Hematopoietic multipotent progenitor cell treated with erythropoietin and hydrocortisone succinate and interleukin-3 and kit ligand, for 6 days (in vitro differentiated cells): ENCODE measurements at regions not wholly inside any gene's neighbourhood (a gene's known extent, or its start where the extent isn't known, plus 50 kb on each side); places are given as distances from the start of the nearest gene placed in this dataset.

Source experiments
- DNase-seq: peaks from one replicate; pipeline ENCODE4 v3.0.0-alpha.2; 2015

DNA sequence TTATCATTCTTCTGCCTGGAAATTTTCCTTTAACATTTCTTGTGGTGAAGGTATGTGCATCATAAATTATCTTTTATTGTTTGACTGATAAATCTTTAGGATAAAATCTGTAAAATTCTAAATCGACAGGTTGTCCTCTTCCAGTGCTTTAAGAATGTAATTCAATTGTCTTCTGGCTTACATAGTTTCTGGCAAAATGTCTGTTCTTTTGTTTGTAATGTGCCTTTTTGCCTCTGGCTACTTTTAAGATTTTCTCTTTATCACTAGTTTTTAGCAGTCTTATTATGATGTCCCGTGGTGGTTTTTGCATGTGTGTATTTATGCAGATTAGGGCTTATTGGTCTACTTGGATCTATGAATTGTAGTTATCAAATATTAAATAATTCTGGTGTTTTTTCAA, 203.6 kb upstream of the COPS8 start:
- no peak for DNase-seq

DNA sequence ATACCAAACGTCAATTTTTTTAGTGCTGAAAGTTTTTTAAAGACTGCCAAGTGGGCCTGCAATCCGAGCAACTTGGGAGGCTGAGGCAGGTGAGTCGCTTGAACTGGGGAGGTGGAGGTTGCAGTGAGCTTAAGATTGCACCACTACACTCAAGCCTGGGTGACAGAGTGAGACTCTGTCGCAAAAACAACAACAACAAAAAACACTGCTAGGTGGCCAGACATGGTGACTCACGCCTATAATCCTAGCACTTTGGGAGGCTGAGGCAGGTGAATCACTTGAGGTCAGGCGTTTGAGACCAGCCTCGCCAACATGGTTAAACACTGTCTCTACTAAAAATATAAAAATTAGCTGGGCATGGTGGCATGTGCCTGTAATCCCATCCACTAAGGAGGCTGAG, 202.8 kb upstream of the COPS8 start:
- no peak for DNase-seq

DNA sequence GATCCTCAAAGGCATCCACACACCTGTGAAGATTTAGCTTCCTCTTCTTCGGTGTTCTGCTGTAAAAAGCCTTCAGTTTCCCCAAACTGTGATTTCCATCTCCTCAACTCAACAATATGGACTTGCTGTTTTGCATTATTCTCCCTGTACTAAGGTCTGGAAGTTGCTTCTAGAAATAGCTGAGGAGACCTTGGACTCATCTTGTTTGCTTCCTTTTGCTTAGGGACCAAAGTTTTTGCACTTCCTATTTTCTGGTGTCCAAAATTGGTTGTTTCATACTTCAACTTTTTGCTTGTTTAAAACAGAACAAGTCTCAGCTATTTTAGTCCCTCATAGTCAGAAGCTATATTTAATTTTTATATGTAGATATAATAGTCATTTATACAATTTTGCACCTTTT, 201.9 kb upstream of the COPS8 start:
- no peak for DNase-seq

DNA sequence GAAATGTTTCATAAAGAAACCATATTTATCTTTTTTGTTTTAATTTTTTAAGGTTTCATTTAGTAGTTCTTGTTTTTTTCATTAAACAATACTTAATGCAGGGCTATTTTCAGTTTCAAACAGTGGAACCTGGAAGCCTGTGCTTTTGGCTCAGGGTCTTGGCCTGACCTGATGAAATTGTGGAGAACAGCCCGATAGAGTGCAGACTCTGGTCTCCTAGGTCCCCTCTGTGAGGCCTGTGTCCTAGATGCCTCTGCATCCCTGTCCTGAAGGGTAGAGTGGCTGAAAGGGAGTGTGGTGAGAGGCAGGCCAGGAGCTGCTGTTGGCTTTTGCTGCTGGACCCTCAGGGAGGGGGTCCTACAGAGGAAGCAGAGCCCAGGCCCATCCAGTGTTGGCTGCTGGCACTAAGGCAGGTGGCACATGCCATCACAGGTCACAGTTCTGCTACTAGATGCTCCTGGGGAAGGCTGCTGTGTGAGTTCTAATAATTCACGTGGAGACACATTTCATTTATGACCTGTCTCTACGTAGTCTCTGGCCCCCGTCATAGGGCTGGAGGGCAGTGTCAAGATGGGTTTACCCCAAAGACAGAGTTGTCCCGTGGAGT, 201.0 kb upstream of the COPS8 start:
- DNase-seq = no peak

DNA sequence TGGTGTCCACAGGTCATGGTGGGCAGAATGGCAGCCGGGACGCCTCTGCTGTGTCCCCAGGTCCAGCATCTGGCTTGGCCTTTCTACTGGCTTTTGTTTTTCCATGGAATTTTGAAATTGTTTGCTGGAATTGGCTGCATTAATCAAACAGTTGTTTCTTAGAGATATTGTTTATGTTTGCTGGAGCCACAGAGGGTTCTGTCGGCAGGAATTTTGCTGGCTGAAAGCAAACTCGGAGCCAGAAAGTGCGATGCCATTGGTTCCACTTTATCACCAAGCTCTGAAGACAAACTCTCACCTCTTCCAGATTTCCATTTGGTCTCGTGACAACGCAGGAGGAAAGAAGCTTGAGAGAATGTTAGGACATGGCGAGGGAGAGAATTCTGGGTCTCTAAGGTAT, 199.2 kb upstream of the COPS8 start:
- DNase-seq = no peak

DNA sequence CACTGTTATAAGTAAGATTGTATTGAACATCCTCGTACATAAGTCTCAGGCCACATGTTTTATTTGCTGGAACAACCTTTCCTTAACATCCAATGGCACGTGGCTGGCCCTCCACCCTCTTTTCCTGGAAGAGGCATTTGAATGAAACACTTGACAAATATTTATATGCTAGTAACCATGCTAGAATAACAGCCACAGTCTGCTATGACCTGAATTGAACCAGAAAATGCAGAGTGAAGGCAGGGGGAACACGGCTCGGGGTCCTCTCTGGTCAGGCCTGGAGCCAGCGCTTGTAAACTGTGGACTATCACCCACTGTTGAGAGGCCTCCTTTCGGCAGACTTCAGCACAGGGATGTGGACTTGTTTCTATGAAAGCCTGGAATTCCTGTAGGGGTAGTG, 198.2 kb upstream of the COPS8 start:
- no peak for DNase-seq

DNA sequence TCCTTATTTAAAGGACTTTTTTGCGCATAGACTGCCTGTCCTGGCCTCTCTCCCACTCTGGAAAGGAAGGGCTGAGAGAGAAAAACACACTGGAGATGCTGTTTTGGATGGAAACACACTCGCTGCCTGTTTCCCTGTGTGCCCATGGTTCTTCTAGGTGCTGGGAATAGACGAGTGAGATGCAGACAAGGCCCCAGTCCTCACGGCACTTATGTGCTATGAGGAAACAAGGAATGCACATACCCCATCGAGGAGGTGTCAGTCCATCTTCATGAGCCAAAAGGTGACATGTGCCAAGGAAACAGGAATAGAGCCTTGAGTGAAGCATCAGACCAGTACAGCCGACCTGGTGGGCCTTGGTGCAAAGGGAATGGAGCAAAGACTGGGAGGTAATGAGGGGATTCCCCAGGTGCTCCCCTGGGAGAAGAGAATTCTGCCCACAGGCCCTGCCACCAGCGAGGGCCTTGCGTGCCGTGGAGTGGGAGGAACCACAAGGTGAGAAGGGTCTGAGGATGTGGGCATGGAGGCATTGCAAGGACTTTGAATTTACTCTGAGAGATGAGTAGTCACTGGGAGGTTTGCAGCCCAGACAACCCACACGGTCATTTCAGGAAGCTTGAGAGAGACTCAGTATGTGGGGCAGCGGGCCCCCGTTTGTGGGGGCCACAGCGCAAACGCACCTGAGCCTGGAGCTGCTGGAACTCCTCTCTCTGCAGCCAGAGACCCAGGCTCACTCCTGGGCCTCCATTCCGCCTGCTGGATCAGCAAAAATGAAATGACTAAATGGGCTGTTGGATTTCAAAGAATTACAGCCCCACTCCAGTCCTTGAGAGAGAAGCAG, 197.5 kb upstream of the COPS8 start:
- DNase-seq = no peak

DNA sequence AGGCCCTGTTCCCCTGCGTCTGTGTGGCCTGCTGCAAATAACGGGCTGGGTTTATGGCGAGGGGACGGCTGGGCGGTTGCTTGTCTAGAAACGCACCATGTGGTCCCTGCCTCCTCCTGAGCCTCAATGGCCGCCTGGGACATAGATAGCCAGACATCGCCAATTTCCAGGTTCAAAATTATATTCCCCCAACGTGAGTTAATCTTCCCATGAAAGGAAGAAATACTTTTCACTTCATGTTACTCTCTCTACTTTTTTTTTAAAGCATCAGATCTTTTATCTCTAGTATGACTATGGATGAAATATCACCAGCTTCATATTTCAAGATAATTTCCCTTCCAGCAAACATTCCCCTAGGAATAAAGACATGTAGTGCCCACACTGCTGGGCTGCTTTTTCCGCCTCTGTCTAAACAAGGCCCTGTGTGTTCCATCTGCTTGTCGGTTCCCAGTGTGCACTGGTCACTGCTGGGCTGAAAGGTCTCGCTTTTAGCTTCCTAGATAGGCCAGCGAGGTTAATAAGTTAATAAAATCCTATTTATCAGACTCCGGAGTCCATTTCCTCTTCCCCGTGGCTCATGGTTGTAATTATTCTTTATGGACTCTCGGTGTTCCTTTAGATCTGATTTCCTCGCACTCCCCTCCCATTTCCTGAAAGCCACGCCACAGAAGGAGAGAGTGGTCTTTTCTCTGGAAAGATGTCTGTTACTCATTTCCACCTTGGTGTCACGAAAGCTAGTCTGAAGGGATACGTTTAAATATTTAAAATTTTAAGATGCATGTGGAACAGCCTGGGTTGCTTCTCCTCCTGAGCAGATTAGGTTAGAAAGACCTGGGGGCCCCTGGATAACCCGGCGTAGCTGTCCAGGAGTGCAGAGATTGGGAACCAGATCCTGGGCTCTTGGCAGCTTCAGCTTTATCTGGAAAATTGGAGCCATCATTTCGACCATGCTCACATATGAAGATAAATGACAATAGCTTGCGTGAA, 196.6 kb upstream of the COPS8 start:
- no peak for DNase-seq

DNA sequence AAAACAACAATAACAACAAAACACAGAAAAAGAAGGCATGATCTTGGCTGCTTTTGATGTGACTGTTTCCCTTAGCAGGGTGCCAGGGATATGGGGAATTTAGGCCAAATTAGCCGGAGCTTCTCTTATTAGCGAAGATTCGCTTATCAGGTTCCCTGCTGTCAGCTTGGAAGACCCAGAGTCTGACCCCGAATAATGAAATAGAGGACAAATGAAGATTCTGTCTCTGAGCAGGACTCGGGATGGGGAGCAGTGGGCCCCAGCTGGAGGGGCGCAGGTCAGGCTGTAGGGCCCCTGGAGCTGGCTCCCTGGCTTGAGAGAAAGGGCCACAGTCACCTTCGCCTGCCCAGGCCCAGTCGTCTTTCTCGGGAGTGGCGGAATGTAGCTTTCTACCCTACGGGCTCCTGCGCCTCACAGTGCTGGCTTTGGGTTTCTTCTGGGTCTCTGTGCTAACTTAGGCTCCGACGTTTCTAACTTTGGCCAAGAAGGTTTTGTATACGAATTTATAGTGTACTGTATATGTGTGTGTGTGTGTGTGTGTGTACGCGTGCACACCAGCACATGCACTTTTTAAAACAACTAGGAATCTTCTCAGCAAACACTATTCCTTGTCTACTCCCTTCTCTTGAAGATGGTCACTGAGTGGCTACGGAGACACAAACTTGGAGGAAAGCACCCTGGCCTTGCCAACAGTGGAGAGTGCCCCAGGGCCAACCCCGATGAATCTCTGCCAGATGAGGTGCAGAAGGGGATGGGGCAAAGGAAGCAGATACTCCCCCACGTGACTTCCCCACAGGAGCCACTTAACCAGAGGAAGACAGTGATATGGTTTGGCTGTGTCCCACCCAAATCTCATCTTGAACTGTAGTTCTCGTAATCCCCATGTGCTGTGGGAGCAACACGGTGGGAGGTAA, 195.6 kb upstream of the COPS8 start:
- DNase-seq = no peak

DNA sequence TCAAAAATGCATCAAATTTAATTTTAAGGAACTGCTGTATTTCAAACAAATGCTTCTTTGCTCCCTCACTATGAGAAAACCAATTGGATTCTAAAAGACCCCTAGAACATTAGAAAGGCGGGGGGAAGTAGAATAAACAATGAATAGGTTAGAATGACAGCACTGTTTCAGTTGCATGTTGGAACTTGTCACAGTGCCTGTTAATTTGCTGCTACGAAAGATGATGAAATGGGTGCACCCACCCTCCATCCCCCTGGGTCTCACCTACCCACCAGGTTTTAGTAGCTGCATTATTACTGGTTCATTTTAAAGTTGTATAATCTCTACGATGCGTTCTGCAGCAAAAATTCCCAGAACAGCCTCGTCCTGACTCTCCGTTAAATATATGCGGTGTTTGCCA, 193.0 kb upstream of the COPS8 start:
- no peak for DNase-seq

DNA sequence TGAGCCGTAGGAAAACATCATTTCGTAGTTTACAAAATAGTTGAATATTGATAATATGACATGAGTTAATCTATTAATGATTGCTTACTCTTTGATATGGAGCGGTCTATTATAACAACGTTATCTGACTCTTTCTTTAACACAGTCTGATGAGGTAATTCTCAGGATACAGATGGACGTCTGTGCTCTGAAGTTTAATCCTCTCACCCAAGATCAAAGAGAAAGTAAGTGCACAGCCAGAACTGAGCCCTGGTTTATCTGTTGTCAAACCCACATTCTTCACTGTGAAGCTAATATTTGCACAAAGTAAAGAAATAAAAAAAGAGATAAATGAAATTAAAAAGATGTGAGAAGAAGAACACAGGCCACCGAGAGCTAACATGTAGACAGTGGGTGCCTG, 190.9 kb upstream of the COPS8 start:
- DNase-seq = no peak

DNA sequence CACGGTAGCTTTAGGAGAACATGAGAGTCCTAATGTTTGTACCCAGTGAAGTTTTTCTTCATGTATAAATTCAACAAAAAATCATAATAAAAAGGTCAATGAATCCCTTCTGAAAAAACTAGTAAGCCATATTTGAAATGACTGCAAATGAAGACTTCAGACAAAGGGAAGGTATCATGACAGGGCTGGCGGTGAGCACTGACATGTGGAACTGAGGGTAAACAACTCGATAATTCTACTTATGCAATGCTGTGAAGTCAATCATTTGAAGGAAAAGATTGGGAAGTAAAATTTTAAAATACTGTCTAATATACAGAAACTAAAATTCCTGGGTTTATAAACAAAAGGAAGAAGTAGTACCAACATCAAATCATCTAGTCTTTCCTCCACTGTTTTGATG, 190.2 kb upstream of the COPS8 start:
- no peak for DNase-seq

DNA sequence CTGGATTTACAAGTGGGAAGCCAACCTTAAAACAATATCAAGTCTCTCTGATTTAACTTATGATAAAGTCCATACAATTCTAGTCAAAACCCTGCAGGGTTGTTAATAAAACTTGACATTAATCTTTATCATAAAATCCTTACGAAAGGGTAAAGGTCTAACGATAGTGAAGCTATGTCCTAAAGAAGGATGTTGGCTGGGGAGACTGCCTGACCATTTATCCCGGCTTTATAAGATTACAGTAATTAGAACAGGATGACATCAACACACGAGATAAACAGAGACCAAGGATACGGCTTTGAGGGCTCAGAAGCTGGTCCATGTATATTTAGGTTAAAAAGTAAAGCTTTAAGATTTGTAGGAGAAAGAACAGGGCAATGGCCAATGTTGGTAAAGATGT, 189.0 kb upstream of the COPS8 start:
- no peak for DNase-seq

DNA sequence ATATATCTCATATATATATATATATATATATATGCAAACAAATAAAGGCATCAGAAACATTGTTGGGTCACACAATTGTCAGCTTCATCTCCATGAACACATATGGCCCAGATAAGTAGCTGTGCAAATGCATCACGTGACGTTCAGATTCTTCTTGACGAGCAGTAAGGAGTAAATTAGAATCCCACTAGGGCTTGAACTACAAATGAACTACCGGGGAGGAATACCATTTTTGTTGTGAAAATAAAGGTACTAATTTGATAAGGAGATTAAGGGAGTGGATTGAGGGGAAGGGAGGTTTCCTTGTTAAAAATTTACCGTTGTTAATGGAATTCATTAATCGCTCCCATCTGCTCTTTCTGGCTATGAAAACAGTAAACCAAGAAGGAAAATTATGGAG, 186.5 kb upstream of the COPS8 start:
- no peak for DNase-seq

DNA sequence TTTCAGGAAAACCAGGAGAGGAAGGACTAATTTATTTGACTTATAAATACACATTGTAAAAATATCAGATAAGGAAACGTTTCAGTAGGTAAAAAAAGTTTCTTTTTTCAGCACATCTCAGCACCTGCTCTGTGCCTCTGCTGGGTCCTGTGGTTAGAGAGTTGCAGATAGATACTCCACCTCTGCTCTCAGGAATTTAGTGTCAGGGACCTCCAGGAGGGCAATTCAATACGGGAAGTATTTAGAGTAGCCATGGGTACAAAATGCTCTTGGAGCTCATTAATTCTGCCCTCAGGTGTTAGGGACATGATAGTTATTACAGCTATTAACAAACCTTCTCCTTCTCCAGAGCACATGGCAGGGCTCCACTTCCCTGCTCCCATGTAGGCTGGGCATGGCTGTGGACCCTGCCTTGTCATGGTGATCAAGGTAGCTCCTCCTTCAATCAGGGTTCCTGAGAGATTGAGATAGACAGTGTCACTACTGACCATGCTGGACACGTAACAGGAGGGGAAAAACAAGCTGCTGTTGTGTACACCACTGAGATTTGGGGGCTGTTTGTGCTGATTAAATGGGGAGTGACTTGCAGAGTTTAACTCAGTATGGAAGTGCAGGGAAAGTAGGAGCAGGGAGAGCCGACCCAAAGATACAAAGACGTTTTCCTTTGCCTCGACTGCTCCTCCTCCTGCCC, 185.6 kb upstream of the COPS8 start:
- no peak for DNase-seq

DNA sequence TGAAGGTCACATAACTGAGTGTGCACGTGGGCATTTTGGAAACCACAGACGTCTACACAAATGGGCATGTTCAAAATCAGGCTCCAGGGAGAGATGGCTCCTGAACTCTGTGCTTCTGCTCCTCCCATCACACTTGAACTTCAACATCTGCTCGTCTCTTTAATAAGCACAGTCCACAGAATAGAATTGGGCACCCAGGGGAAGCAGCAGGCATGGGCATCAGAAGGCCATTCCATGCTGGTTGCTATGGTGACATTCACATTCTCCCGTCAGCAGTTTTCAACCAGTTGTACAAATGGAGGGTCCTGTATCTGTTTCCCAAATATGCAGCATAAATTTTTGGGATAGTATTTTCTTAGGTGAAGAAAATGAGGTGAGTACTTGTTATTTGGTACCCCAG, 183.7 kb upstream of the COPS8 start:
- DNase-seq = no peak

DNA sequence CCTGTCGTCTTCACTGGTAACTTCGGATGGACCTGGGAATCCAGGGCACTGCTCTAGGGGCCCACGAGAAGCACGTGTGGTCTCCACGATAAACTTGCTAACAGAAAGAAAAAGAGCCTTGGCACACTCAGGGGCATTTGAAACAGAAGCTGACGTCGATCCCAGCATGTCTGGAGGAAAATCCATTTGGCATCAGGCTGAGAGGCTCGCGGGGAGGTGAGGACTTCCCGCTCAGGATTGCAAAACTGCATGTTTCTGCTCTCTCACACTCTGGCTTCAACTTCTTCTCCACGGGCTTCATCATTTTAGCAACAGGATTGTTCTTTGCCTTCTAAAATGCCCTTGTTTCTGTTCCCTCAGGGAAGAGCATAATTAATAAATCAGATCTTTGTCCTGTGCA, 181.7 kb upstream of the COPS8 start:
- no peak for DNase-seq

DNA sequence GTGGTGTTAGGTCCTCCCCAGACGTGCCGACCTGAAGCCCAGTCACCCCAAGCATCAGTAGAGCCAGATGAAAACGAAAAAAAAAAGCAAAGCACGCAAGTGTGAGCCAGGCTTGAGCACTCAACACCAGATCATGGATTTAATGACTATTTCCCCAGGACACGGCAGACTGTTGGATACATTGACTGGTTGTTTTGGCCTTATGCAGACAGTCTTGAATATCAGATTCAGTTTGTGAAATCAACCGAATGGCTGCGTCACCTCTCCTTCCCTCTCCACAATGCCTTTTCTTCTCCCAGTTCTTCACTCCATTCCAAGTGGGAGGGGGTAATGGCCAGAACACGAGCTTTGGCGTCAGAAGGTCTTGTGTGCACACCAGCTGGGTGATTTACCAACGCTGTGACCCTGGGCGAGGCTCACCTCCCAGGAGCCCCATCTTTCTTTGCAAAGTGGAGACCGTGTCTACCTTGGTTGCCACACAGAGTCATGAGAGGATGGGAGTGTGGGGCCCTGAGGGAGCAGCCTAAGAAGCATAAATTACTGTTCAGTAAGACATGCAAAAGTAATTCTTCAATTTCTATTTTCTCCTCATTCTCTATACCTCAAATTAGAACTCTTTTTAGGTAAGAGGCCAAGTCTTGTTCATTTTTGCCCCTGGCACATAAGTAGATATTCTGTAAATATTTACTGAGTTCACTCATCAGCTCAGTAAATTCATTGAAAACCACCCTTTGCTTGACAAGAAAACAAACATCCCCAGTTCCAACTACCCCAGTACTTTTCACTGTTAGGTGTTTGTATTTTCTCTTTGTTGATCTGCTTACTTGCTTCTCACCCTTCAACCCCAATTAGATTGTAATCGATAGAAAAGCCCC, 181.1 kb upstream of the COPS8 start:
- DNase-seq = no peak

DNA sequence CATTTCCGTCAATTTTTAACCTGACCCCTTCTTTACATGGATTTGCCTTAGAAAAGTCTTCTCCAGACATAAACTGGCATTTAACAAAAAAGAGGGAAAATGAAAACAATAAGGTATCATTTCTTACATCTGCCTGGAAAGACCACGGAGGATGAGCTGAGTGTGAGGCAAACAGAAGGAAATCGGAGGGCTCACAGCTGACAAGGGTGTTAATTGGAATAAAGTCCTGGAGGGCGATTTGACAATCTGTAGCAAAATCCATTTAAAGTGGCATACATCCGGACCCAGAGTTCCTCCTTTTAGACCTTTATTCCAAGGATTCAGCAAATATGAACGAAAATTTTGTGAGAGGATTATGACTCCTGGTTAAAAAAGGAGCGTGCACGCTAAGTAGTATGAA, 179.7 kb upstream of the COPS8 start:
- no peak for DNase-seq

DNA sequence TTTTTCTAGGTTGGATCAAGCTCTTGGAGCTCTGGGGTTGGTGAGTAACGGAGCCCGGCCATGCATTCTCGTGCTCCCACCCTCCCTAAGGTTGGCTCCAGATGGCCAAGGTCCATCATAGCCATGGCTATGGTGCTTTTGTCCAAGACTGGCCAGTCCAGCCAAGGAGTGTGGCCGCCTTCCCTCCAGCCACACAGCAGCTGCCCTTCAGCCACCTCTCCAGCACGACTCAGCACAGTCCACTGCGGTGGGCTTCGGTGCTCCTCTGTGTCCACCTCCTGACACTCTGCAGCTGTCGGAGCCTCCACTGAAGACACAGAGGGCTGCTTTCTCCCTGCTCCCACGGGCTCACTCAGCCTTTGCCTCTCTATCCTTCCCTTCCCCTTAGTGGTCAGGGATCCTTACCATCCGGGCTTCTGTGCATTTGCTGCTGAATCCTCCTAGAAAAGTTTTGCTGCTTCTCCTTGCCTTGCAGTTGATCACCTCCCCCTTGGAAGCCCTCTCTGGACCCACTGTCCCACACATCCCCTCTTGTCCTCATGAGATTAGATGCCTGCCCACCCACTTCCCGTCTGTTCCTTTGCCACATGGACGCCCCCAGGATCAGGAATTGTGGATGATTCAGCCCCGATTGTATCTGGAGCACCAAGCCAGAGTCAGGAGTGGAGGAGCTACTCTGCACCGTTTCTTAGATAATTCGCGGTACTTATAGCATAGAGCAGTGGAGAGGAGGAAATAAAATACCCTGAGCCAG, 177.1 kb upstream of the COPS8 start:
- DNase-seq = no peak
